HCT116 (cell line): ENCODE measurements at regions not wholly inside any gene's neighbourhood (a gene's known extent, or its start where the extent isn't known, plus 50 kb on each side); places are given as distances from the start of the nearest gene placed in this dataset.

ENCODE experiments used
- ATAC-seq: fragments of 200-7000 bp; cut with Tn5 transposase; 2 replicates; pipeline ENCODE4 v1.9.1; 2020; ENCODE audit warnings: mild to moderate bottlenecking, moderate library complexity
- BruUV-seq: library from RNA; stranded (reverse); fragments of 400-500 nt; replicated peaks from 2 replicates; lab custom pipeline; 2021; lab: Mats Ljungman, UMichigan
- CTCF ChIA-PET: fragments of 300-600 bp; sonication (Branson Sonifier 250); formaldehyde crosslinking; loops from one replicate; lab custom pipeline; 2021; ENCODE audit warnings: antibody characterized with exemption; lab: Charles Lee
- POLR2A ChIA-PET: fragments of 300-600, 350-600 bp; sonication (Branson Sonifier 250); formaldehyde crosslinking; loops from one replicate; lab custom pipeline; 2021; ENCODE audit warnings: antibody characterized with exemption; lab: Charles Lee
- RAD21 ChIA-PET, 2 experiments: fragments of 300-600 bp; sonication (Branson Sonifier 250); formaldehyde crosslinking; loops; one replicate each; lab custom pipeline; 2023; ENCODE audit warnings: low total read pairs in 2 of 2; ENCODE audit not compliant: uncharacterized antibody in 2 of 2, unreplicated experiment in 2 of 2, low non-redundant PET in 1 of 2; lab: Charles Lee
- DNase-seq: peaks from one replicate; pipeline ENCODE4 v3.0.0-alpha.2; 2010; ENCODE audit warnings: low read depth, low spot score
- H2AFZ ChIP-seq: fragments of 200-600 bp; shearing (Covaris generic), sonication (generic); 2 replicates; pipeline ENCODE4 v1.6.1; 2017; ENCODE audit warnings: low read depth, mixed run types, mixed read lengths, antibody characterized with exemption, low read length; ENCODE audit not compliant: poor library complexity, severe bottlenecking
- H3K27ac ChIP-seq: 2 replicates; pipeline ENCODE4 v1.5.1; 2012; ENCODE audit warnings: low read depth, low read length
- H3K27me3 ChIP-seq: fragments of 200-600 bp; sonication (generic); 2 replicates; pipeline ENCODE4 v1.6.1; 2016; ENCODE audit warnings: mixed run types, low read length, mixed read lengths; ENCODE audit not compliant: insufficient read depth
- H3K36me3 ChIP-seq, 2 experiments: fragments of 200-500 bp in 1 of 2; fragments of 200-600 bp in 1 of 2; sonication (Bioruptor generic) in 1 of 2; sonication (generic) in 1 of 2; 2 replicates each; pipeline versions ENCODE4 v1.5.1 to v1.6.1; 2014 to 2016; ENCODE audit warnings: low read length in 2 of 2, inconsistent platforms in 1 of 2, mixed read lengths in 1 of 2, mixed run types in 1 of 2; ENCODE audit not compliant: insufficient read depth in 2 of 2, control insufficient read depth in 1 of 2
- H3K4me1 ChIP-seq, 2 experiments: fragments of 200-600 bp in 1 of 2; sonication (generic) in 1 of 2; 2 replicates each; pipeline versions ENCODE4 v1.5.1 to v1.6.1; 2012 to 2017; ENCODE audit warnings: low read length in 2 of 2, inconsistent platforms in 1 of 2, mild to moderate bottlenecking in 1 of 2, mixed read lengths in 1 of 2, mixed run types in 1 of 2, moderate library complexity in 1 of 2; ENCODE audit not compliant: insufficient read depth in 2 of 2, control insufficient read depth in 1 of 2
- H3K4me2 ChIP-seq: fragments of 200-600 bp; sonication (generic); 2 replicates; pipeline ENCODE4 v1.6.1; 2017; ENCODE audit warnings: mixed run types, low read length, mixed read lengths
- H3K4me3 ChIP-seq, 2 experiments: fragments of 200-600 bp in 1 of 2; sonication (generic) in 1 of 2; replicated peaks in 1 of 2; 2 replicates each; pipeline ENCODE4 v1.5.1; 2011 to 2016; ENCODE audit warnings: low read length in 2 of 2, control low read depth in 1 of 2, low read depth in 1 of 2, mild to moderate bottlenecking in 1 of 2, mixed read lengths in 1 of 2, mixed run types in 1 of 2
- H3K79me2 ChIP-seq: fragments of 200-600 bp; sonication (generic); 2 replicates; pipeline ENCODE4 v1.6.1; 2017; ENCODE audit warnings: mild to moderate bottlenecking, mixed run types, low read length, moderate library complexity, mixed read lengths; ENCODE audit not compliant: insufficient read depth
- H3K9ac ChIP-seq: fragments of 200-600 bp; sonication (generic); 2 replicates; pipeline ENCODE4 v1.6.1; 2016; ENCODE audit warnings: low read length, mixed read lengths
- H3K9me2 ChIP-seq: fragments of 200-600 bp; sonication (generic), shearing (Covaris generic); 2 replicates; pipeline ENCODE4 v1.6.1; 2017; ENCODE audit warnings: mixed run types, mild to moderate bottlenecking, moderate library complexity; ENCODE audit not compliant: insufficient read depth
- H3K9me3 ChIP-seq, 2 experiments: fragments of 200-500 bp in 1 of 2; fragments of 200-600 bp in 1 of 2; sonication (Bioruptor generic) in 1 of 2; sonication (generic) in 1 of 2; 2 replicates each; pipeline ENCODE4 v1.6.1; 2014 to 2017; ENCODE audit warnings: low read length in 2 of 2, mixed read lengths in 2 of 2, inconsistent platforms in 1 of 2, low read depth in 1 of 2, mild to moderate bottlenecking in 1 of 2, mixed run types in 1 of 2, moderate library complexity in 1 of 2; ENCODE audit not compliant: control insufficient read depth in 1 of 2, insufficient read depth in 1 of 2
- H4K20me1 ChIP-seq: fragments of 200-600 bp; sonication (generic), shearing (Covaris generic); 2 replicates; pipeline ENCODE4 v1.6.1; 2017; ENCODE audit warnings: mixed run types, mild to moderate bottlenecking, moderate library complexity; ENCODE audit not compliant: insufficient read depth
- CEBPB ChIP-seq: IDR thresholded peaks from 2 replicates; pipeline ENCODE4 v1.6.1; 2012; ENCODE audit warnings: low read depth
- POLR2AphosphoS5 ChIP-seq: IDR thresholded peaks from 2 replicates; pipeline ENCODE4 v1.6.1; 2011; ENCODE audit warnings: mild to moderate bottlenecking, low read depth, low read length, moderate library complexity
- REST ChIP-seq: IDR thresholded peaks from 2 replicates; pipeline ENCODE4 v1.6.1; 2012; ENCODE audit warnings: low read depth
- SIN3A ChIP-seq: IDR thresholded peaks from 2 replicates; pipeline ENCODE4 v1.6.1; 2012; ENCODE audit warnings: low read depth
- intact Hi-C: fragments of 100-400 bp; cut with micrococcal nuclease; formaldehyde crosslinking; loops from 2 replicates; pipeline ENCODE4 v1.10.0; 2022

- no peak overlapping the region for H3K4me2 ChIP-seq
- H3K4me1 ChIP-seq = peaks cover 0 to 5% of the 10 kb centered on the region in 2 experiments; a peak in 1 of 4 replicates
- no peak overlapping the region for H2AFZ ChIP-seq
- no peaks in the 10 kb centered on the region for H3K79me2 ChIP-seq
- ChIA-PET POLR2A (interaction anchor here (0.7 kb wide), 1 partner anchor 611 kb away, joined by 3 read pairs; no protein-coding TSS in a partner anchor), RAD21 (no interaction called here), CTCF (no interaction called here)
- BruUV-seq = no TSS peak
- ATAC-seq (no peak), DNase-seq (no peak)
- TF ChIP-seq SIN3A (no peak), REST (no peak), POLR2AphosphoS5 (no peak), CEBPB (no peak)
- no peak overlapping the region for H3K4me3 ChIP-seq
- no peaks in the 10 kb centered on the region for H3K27me3 ChIP-seq
- H3K9me3 ChIP-seq = peaks cover 0 to 4% of the 10 kb centered on the region in 2 experiments; a peak in 1 of 4 replicates
- intact Hi-C loops = no loop called here
- H4K20me1 ChIP-seq = no peaks in the 10 kb centered on the region
- no peaks in the 10 kb centered on the region for H3K36me3 ChIP-seq
- H3K27ac ChIP-seq = no peak overlapping the region
- no peaks in the 10 kb centered on the region for H3K9me2 ChIP-seq
- no peak overlapping the region for H3K9ac ChIP-seq
Observed at GRCh38 chr22:27662359-27663301, 138.9 kb downstream of the MN1 start.
